ENCODE measurements at regions not wholly inside any gene's neighbourhood (a gene's known extent, or its start where the extent isn't known, plus 50 kb on each side); places are given as distances from the start of the nearest gene placed in this dataset.

DNA sequence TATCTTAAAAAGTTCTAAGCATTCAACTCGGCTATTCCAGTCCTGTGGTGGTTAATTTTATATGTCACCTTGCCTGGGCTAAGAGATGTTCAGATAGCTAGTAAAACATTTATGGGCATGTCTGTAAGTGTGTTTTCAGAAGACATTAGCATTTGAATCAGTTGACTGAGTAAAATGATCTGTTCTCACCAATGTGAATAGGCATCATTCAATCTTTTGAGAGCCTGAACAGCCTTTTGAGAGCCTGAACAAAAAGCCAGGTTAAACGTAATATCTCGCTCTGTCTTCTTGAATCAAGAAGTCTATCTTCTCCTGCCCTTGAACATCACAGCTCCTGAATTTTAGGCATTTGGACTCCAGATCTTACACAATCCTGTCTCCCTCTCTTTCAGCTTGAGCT is 1266.1 kb downstream of the LRFN5 start:
- TF ChIP-seq POLR2AphosphoS5 (IDR thresholded peaks at IDR 0.05) = no peak
- TF ChIP-seq, protein P1, sequence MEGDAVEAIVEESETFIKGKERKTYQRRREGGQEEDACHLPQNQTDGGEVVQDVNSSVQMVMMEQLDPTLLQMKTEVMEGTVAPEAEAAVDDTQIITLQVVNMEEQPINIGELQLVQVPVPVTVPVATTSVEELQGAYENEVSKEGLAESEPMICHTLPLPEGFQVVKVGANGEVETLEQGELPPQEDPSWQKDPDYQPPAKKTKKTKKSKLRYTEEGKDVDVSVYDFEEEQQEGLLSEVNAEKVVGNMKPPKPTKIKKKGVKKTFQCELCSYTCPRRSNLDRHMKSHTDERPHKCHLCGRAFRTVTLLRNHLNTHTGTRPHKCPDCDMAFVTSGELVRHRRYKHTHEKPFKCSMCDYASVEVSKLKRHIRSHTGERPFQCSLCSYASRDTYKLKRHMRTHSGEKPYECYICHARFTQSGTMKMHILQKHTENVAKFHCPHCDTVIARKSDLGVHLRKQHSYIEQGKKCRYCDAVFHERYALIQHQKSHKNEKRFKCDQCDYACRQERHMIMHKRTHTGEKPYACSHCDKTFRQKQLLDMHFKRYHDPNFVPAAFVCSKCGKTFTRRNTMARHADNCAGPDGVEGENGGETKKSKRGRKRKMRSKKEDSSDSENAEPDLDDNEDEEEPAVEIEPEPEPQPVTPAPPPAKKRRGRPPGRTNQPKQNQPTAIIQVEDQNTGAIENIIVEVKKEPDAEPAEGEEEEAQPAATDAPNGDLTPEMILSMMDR (IDR thresholded peaks at IDR 0.05 in 8 of 11, conservative IDR thresholded peaks at IDR 0.05 in 3 of 11) = no peak

Measured in spleen (tissue), 7 donors.